ENCODE measurements at regions not wholly inside any gene's neighbourhood (a gene's known extent, or its start where the extent isn't known, plus 50 kb on each side); places are given as distances from the start of the nearest gene placed in this dataset.

- no peak for FAIRE-seq
Observed at GRCh38 chr10:117483056-117483590, 59.4 kb upstream of the EMX2 start.

More at GRCh38 chr10:117483056-117483590, 59.4 kb upstream of the EMX2 start:
- Histone ChIP-seq H3K9me3 (replicated peaks; ENCODE audit: control insufficient read depth, insufficient read depth, low read depth, low read length) (no peaks in the 10 kb centered on the region), H3K9ac (ENCODE audit: insufficient read depth in 1 of 2, low read depth in 2 of 2, low read length in 2 of 2) (no peak overlapping the region), H3K79me2 (ENCODE audit: control insufficient read depth, insufficient read depth, low read length) (no peaks in the 10 kb centered on the region), H3K4me1 (replicated peaks in 1 of 2; ENCODE audit: control insufficient read depth in 2 of 2, insufficient read depth in 2 of 2, low read length in 2 of 2) (no peaks in the 10 kb centered on the region), H3K27me3 (ENCODE audit: control insufficient read depth in 2 of 2, insufficient read depth in 2 of 2, low read length in 2 of 2) (peaks cover 2 to 24% of the 10 kb centered on the region in 2 experiments; a peak in 2 of 5 replicates), H2AFZ (ENCODE audit: low read depth, low read length) (no peak overlapping the region), H3K36me3 (ENCODE audit: control insufficient read depth, insufficient read depth, low read length) (no peaks in the 10 kb centered on the region), H3K4me3 (no peak overlapping the region), H3K27ac (ENCODE audit: extremely low read depth, low read depth, low read length) (no peak overlapping the region), H4K20me1 (replicated peaks; ENCODE audit: control insufficient read depth, insufficient read depth, low read length) (no peaks in the 10 kb centered on the region; the same call in 1 of the 2 replicates), H3K9me1 (ENCODE audit: control insufficient read depth, insufficient read depth, low read length) (no peaks in the 10 kb centered on the region), H3K4me2 (ENCODE audit: insufficient read depth, low read length) (no peak overlapping the region)
- TF ChIP-seq DPF2 (IDR thresholded peaks at IDR 0.05) (no peak), ILF3 (IDR thresholded peaks at IDR 0.05; ENCODE audit: borderline replicate concordance) (no peak), MTF1 (CRISPR knock-in tag; IDR thresholded peaks at IDR 0.05; ENCODE audit: borderline replicate concordance) (no peak), HEY1 (CRISPR knock-in tag; IDR thresholded peaks at IDR 0.05; ENCODE audit: borderline replicate concordance) (no peak), ZBTB9 (CRISPR knock-in tag; IDR thresholded peaks at IDR 0.05) (no peak), ZNF518B (CRISPR knock-in tag; IDR thresholded peaks at IDR 0.05) (no peak), HDAC8 (tag; IDR thresholded peaks at IDR 0.05) (no peak), RAD51 (IDR thresholded peaks at IDR 0.05; ENCODE audit: borderline replicate concordance, low read depth) (no peak), ELF1 (tag; IDR thresholded peaks at IDR 0.05) (no peak), ZC3H8 (IDR thresholded peaks at IDR 0.05) (no peak), CREB3L1 (IDR thresholded peaks at IDR 0.05; ENCODE audit: borderline replicate concordance, low read depth) (no peak), KDM5B (IDR thresholded peaks at IDR 0.05; ENCODE audit: insufficient replicate concordance, low read depth, low read length) (no peak), BCOR (IDR thresholded peaks at IDR 0.05) (no peak)
- BruUV-seq (replicated peaks): no TSS peak
- ChIA-PET POLR2A (no interaction called here), CTCF (ENCODE audit: low intra/inter-chr PET ratio) (no interaction called here)
- 3% methylated on average over 5 of the region's 5 CpGs for WGBS (ENCODE audit: insufficient coverage, low coverage, missing lambda C conversion rate)
- intact Hi-C loops (cut with micrococcal nuclease): no loop called here
- DNase-seq (ENCODE audit: extremely low read depth in 1 of 4, low spot score in 3 of 4): no peak
- ATAC-seq: no peak
- in situ Hi-C loops (cut with MboI): no loop called here

All from K562 (cell line).